Neural crest cell (in vitro differentiated cells): ENCODE measurements at regions not wholly inside any gene's neighbourhood (a gene's known extent, or its start where the extent isn't known, plus 50 kb on each side); places are given as distances from the start of the nearest gene placed in this dataset.
A peak's percentile ranks its signal among the peaks of the same experiment; 100 is the strongest.

Experiments used
- DNase-seq: peaks from one replicate; pipeline ENCODE4 v3.0.0; 2021; ENCODE audit warnings: low read depth, mixed read lengths, low spot score
- H3K27ac Mint-ChIP-seq: one replicate; pipeline ENCODE4 v1.8.0; 2021; ENCODE audit warnings: mild to moderate bottlenecking, mixed read lengths; ENCODE audit not compliant: unreplicated experiment
- H3K27me3 Mint-ChIP-seq: 2 replicates; pipeline ENCODE4 v1.8.0; 2021; ENCODE audit warnings: low read depth, mild to moderate bottlenecking, mixed read lengths
- H3K36me3 Mint-ChIP-seq: 2 replicates; pipeline ENCODE4 v1.8.0; 2021; ENCODE audit warnings: low read depth, mild to moderate bottlenecking, mixed read lengths
- H3K4me1 Mint-ChIP-seq: 2 replicates; pipeline ENCODE4 v1.8.0; 2021; ENCODE audit warnings: mixed read lengths
- H3K4me3 Mint-ChIP-seq: one replicate; pipeline ENCODE4 v1.8.0; 2021; ENCODE audit warnings: mild to moderate bottlenecking, mixed read lengths
- H3K9me3 Mint-ChIP-seq: 2 replicates; pipeline ENCODE4 v1.8.0; 2021; ENCODE audit warnings: mixed read lengths
- TF ChIP-seq, protein P1 (sequence below): fragments of 200-600 bp; sonication (generic); conservative IDR thresholded peaks from 2 replicates; pipeline ENCODE4 v1.5.0; 2021; ENCODE audit warnings: antibody characterized with exemption, mild to moderate bottlenecking

DNA sequence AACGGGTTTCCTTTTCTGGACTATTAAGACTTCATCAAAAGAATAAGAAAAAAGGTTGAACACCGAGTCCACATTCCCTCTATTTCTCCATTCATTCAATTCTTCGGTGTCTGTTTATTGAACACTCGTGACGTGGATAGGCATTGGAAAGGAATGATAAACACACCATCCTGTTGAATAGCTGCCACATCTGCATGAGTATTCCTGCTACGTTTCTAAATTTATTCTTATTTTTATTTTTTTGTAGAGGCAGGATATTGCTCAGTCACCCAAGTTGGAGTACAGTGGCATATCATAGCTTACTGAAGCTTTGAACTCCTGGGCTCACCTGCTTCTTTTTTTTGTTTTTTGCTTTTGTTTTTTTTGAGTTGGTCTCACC is 80.8 kb upstream of the CIBAR2 start:
- H3K4me1 Mint-ChIP-seq: peaks cover 51% of the 10 kb centered on the region
- TF ChIP-seq, protein P1, sequence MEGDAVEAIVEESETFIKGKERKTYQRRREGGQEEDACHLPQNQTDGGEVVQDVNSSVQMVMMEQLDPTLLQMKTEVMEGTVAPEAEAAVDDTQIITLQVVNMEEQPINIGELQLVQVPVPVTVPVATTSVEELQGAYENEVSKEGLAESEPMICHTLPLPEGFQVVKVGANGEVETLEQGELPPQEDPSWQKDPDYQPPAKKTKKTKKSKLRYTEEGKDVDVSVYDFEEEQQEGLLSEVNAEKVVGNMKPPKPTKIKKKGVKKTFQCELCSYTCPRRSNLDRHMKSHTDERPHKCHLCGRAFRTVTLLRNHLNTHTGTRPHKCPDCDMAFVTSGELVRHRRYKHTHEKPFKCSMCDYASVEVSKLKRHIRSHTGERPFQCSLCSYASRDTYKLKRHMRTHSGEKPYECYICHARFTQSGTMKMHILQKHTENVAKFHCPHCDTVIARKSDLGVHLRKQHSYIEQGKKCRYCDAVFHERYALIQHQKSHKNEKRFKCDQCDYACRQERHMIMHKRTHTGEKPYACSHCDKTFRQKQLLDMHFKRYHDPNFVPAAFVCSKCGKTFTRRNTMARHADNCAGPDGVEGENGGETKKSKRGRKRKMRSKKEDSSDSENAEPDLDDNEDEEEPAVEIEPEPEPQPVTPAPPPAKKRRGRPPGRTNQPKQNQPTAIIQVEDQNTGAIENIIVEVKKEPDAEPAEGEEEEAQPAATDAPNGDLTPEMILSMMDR: no peak
- no peaks in the 10 kb centered on the region for H3K9me3 Mint-ChIP-seq
- H3K27me3 Mint-ChIP-seq: peaks cover 2% of the 10 kb centered on the region
- no peak overlapping the region for H3K27ac Mint-ChIP-seq
- peaks cover 3% of the 10 kb centered on the region for H3K36me3 Mint-ChIP-seq
- H3K4me3 Mint-ChIP-seq: no peak overlapping the region
- DNase-seq: no peak

DNA sequence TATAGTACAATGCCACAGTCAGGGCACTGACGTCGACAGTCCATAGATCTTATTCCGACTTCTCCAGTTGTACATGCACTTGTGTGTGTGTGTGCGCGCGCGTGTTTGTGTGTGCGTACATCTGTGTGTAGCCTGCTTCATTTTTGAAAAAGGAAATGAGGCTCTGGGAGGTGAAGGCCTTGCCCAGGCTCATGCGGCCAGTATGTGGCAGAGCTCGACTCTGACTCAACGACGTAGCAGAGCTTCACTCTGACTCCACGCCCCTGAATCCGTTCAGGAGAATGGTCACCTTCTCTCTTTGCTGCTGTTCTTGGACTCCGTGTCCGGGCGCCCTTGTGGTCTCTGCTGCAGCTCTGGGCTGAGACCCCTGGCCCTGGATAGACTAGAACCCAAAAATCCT is 81.6 kb upstream of the CIBAR2 start:
- DNase-seq: no peak
- Mint-ChIP-seq H3K4me3 (no peak overlapping the region), H3K27me3 (peaks cover 2% of the 10 kb centered on the region), H3K9me3 (no peaks in the 10 kb centered on the region), H3K27ac (no peak overlapping the region), H3K36me3 (peaks cover 2% of the 10 kb centered on the region), H3K4me1 (peaks cover 48% of the 10 kb centered on the region)
- TF ChIP-seq, protein P1: no peak

DNA sequence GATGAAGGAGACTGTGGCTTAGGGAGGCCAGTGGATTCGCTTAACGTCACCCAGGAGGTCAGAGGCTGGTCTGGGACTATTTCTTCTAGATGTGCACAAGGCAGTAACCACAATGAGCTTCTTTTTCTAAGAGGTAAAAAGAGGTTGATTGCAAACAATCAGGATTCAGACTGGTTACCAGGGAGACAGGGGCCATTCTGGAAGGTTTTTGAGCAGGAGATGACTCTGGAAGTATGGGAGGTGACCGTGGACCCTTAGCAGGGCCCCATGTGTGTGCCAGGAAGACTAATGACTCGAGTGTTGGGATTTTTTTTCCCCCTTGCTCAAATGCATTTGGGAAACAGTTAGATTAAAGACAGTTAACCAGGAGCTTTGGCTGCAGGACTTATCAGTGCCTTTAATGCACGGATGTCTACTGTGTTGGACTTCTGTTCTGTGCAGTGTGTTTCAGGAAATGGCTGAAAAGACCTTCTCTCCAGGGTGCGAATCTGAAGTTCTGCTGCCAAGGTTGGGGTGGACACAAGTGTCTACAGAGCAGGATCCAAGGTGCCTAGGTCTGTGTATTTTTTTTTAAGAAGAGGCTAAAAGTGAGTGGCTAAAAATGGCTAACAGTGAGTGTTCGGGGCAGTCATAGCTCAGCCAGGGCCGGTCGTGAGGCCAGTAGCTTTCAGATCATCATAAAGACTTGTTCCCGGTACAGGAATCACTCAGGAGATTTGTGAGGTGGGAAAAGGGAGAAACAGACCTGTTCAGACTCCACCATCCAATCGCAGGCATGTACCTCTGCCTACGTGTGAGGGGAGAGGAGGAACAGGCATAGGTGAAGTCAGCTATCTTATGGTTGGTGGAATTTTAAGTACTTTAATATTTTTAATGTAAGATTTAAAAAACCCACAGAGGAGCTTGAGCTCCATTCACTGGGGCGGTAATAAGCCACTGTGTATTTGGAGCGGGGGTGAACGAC is 82.3 kb upstream of the CIBAR2 start:
- no peak overlapping the region for H3K4me3 Mint-ChIP-seq
- DNase-seq: no peak
- no peaks in the 10 kb centered on the region for H3K9me3 Mint-ChIP-seq
- peaks cover 44% of the 10 kb centered on the region for H3K4me1 Mint-ChIP-seq
- H3K27ac Mint-ChIP-seq: peak overlapping the region; percentile 11
- TF ChIP-seq, protein P1: no peak
- H3K27me3 Mint-ChIP-seq: peaks cover 2% of the 10 kb centered on the region
- no peaks in the 10 kb centered on the region for H3K36me3 Mint-ChIP-seq

DNA sequence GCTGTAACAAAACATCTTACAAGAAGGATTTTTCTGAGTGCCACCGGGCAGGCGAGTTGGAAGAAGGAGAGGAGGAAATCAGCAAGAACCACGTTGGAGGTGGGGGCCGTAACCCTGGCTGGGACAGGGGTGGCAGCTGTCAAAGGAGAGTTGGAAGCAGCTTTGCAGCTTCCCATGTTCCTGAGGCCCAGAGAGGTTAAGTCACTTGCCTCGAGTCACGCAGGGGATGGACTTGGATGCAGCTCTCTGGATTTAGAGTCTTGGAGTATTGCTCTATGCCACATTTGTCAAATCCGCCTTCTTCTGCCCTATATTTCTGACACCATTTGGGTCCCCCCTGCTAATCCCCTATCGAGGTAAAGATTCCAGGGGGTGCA is 83.0 kb upstream of the CIBAR2 start:
- H3K36me3 Mint-ChIP-seq: no peaks in the 10 kb centered on the region
- H3K4me3 Mint-ChIP-seq: no peak overlapping the region
- DNase-seq: no peak
- H3K4me1 Mint-ChIP-seq: peaks cover 48% of the 10 kb centered on the region
- no peaks in the 10 kb centered on the region for H3K9me3 Mint-ChIP-seq
- peak overlapping the region; percentile 11 for H3K27ac Mint-ChIP-seq
- peaks cover 2% of the 10 kb centered on the region for H3K27me3 Mint-ChIP-seq
- TF ChIP-seq, protein P1: no peak

DNA sequence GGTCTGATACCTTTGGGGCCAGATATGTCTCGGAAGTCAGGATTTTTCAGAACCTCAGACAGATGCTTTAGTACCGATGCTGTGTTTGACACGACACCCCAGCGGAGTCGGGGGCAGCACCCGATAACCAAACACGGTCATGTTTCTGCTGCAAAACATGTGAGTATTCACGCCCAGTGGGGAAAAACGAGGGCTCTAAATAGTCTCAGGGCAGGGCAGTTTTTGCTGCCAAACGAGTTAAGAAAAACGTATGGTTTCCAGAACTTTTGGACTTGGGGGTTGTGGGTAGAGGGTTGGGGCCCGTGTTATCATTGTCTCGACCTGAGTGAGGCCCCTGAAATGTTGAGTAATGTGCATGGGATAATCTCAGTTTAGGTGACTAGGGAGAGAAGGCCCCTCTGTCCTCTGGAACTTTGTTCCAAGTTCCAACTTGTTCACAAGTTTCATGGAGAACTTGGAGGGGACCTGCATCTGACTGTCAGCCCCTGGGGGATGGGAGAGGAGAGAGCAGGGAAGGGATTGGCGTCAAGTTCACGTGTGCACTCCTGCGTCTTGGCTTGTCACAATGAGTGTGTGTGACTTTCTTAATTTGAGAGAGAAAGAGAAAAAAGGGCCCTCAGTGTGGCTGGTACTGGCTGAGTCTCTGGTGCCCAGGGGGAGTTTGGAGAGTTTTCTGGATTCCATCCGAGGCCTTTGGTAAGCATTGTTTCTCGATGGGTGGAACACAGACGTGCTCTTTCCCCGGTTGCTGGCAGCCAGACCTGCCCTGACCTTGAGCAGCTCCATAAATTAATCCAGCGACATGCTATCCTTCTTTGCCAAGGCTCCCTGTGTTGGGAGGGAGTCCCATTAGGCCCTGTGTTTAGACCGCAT is 83.9 kb upstream of the CIBAR2 start:
- peaks cover 54% of the 10 kb centered on the region for H3K4me1 Mint-ChIP-seq
- no peaks in the 10 kb centered on the region for H3K9me3 Mint-ChIP-seq
- no peak overlapping the region for H3K4me3 Mint-ChIP-seq
- H3K27me3 Mint-ChIP-seq: peaks cover 2% of the 10 kb centered on the region
- DNase-seq: no peak
- H3K36me3 Mint-ChIP-seq: no peaks in the 10 kb centered on the region
- H3K27ac Mint-ChIP-seq: no peak overlapping the region
- TF ChIP-seq, protein P1: no peak
